ENCODE measurements at regions not wholly inside any gene's neighbourhood (a gene's known extent, or its start where the extent isn't known, plus 50 kb on each side); places are given as distances from the start of the nearest gene placed in this dataset.

DNA sequence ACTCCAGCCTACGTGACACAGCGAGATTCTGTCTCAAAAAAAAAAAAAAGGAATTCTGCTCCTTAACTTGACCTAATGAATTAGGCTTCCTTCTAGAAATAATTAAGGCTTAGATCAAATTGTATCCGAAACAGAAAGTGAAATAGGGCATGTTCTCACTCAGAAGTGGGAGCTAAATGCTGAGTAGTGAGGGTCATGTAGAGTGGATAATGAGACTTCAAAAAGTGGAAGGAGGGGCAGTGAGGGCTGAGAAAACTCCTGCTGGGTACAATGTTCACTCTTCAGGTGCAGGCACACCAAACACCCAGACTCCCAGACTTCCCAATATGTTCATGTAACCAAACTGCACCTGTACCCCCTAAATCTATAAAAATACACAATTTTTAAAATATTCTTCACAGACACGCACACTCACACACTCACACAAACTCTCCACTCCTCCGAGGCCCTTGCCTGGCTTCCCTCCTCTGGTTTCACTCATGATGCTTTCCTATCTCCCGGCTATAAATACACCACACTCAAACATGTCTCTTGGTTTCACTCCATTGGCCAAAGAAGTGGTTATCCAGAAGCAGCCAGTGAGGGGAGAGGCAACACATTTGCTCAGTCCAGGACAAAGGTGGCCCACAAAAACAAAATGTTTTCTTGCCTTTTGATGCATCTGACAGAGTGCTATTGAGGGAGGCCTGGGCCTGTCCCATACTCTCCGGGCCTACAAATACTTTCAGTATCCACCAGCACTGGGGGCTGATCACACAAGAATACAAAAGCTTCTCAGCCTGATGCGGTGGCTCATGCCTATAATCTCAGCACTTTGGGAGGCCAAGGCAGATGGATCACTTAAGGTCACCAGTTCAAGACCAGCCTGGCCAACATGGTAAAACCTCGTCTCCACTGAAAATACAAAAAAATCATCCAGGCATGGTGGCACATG, 249.2 kb downstream of the TOMM20 start:
- DNase-seq (no peak), ATAC-seq (ENCODE audit: poor library complexity) (no peak)
- Histone ChIP-seq H3K4me1 (ENCODE audit: insufficient read depth, low read length) (peaks cover 6% of the 10 kb centered on the region), H3K27me3 (ENCODE audit: control insufficient read depth in 1 of 2, insufficient read depth in 2 of 2, low read length in 2 of 2) (no peaks in the 10 kb centered on the region), H3K9me3 (ENCODE audit: control insufficient read depth in 1 of 2, insufficient read depth in 1 of 2, low read length in 2 of 2) (peaks cover 0 to 6% of the 10 kb centered on the region in 2 experiments), H3K36me3 (ENCODE audit: insufficient read depth, low read length) (no peaks in the 10 kb centered on the region), H3K4me3 (ENCODE audit: low read length) (no peak overlapping the region), H3K27ac (ENCODE audit: low read depth in 1 of 2, low read length in 2 of 2) (no peak overlapping the region)
- TF ChIP-seq, protein P1, sequence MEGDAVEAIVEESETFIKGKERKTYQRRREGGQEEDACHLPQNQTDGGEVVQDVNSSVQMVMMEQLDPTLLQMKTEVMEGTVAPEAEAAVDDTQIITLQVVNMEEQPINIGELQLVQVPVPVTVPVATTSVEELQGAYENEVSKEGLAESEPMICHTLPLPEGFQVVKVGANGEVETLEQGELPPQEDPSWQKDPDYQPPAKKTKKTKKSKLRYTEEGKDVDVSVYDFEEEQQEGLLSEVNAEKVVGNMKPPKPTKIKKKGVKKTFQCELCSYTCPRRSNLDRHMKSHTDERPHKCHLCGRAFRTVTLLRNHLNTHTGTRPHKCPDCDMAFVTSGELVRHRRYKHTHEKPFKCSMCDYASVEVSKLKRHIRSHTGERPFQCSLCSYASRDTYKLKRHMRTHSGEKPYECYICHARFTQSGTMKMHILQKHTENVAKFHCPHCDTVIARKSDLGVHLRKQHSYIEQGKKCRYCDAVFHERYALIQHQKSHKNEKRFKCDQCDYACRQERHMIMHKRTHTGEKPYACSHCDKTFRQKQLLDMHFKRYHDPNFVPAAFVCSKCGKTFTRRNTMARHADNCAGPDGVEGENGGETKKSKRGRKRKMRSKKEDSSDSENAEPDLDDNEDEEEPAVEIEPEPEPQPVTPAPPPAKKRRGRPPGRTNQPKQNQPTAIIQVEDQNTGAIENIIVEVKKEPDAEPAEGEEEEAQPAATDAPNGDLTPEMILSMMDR (IDR thresholded peaks at IDR 0.05): no peak
- Mint-ChIP-seq H3K27me3 (no peaks in the 10 kb centered on the region), H3K9me3 (no peaks in the 10 kb centered on the region), H3K36me3 (ENCODE audit: low read depth) (no peaks in the 10 kb centered on the region), H3K4me1 (ENCODE audit: low read depth) (peaks cover 12% of the 10 kb centered on the region), H3K4me3 (no peak overlapping the region), H3K27ac (no peak overlapping the region)
- ChIA-PET POLR2A (interaction anchor here (0.6 kb wide), 1 partner anchor 158 kb away, joined by 4 read pairs; no protein-coding TSS in a partner anchor), CTCF (interaction anchor here (0.7 kb wide), 1 partner anchor 145 kb away, joined by 3 read pairs; no protein-coding TSS in a partner anchor)
- intact Hi-C loops (cut with DNase I, micrococcal nuclease): loop anchor here in 1 of 2 experiments (10.0 kb wide), 1 partner anchor 385 kb away; no protein-coding TSS in a partner anchor

DNA sequence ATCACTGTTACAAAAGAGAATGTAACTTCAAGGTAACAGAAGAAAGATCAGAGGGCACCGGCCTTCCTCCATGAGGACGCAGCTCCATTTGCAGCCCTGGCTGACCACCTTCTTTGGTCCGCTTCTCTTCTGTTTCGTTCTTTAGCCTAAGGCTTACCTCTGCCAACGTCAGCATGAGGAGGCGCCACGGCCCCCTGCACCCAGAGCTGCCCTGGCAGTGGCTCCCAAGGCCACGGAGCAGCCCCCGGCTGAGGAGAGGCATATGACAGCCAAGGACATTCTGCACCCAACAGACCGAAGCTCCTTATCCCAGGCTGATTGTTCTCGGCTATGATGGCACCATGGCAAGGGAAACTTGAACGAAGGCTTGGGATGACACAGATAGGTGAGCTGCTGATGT, 250.3 kb downstream of the TOMM20 start:
- Mint-ChIP-seq H3K4me3 (no peak overlapping the region), H3K27ac (no peak overlapping the region), H3K4me1 (ENCODE audit: low read depth) (peaks cover 12% of the 10 kb centered on the region), H3K27me3 (no peaks in the 10 kb centered on the region), H3K9me3 (no peaks in the 10 kb centered on the region), H3K36me3 (ENCODE audit: low read depth) (no peaks in the 10 kb centered on the region)
- intact Hi-C loops (cut with DNase I, micrococcal nuclease): loop anchor here in 1 of 2 experiments (10.0 kb wide), 1 partner anchor 383 kb away; no protein-coding TSS in a partner anchor
- DNase-seq (no peak), ATAC-seq (ENCODE audit: poor library complexity) (no peak)
- TF ChIP-seq, protein P1 (IDR thresholded peaks at IDR 0.05): no peak
- CTCF ChIA-PET: interaction anchor here (0.8 kb wide), 1 partner anchor 205 kb away, joined by 3 read pairs; no protein-coding TSS in a partner anchor
- Histone ChIP-seq H3K9me3 (ENCODE audit: control insufficient read depth in 1 of 2, insufficient read depth in 1 of 2, low read length in 2 of 2) (peaks cover 0 to 6% of the 10 kb centered on the region in 2 experiments), H3K36me3 (ENCODE audit: insufficient read depth, low read length) (no peaks in the 10 kb centered on the region), H3K27ac (ENCODE audit: low read depth in 1 of 2, low read length in 2 of 2) (no peak overlapping the region), H3K4me3 (ENCODE audit: low read length) (no peak overlapping the region), H3K27me3 (ENCODE audit: control insufficient read depth in 1 of 2, insufficient read depth in 2 of 2, low read length in 2 of 2) (no peaks in the 10 kb centered on the region), H3K4me1 (ENCODE audit: insufficient read depth, low read length) (peaks cover 6% of the 10 kb centered on the region)
- POLR2A ChIA-PET: no interaction called here

DNA sequence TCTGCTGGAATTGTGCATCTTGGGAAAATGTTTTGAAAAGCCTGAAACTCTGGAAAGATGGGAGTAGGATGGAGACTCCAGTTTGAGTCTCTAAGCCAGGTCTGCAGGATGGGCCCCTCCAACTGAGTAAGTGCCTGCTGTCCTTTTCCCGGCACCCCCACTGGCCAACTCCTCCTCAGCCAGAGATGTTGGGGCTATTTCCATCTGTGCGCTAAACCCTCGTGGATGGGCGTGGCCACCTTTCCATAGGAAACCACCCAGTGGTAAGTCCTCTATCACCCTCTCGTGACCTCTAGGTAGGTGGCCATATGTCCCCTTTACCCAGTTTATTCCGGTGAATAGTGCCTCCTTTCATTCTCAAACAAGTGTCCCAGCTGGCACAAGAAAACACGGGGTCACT, 250.9 kb downstream of the TOMM20 start:
- ATAC-seq (ENCODE audit: poor library complexity): no peak
- no peak for DNase-seq
- ChIA-PET POLR2A (no interaction called here), CTCF (interaction anchor here (0.8 kb wide), 1 partner anchor 206 kb away, joined by 3 read pairs; no protein-coding TSS in a partner anchor)
- intact Hi-C loops (cut with DNase I, micrococcal nuclease): loop anchor here in 1 of 2 experiments (10.0 kb wide), 1 partner anchor 383 kb away; no protein-coding TSS in a partner anchor
- Mint-ChIP-seq H3K9me3 (no peaks in the 10 kb centered on the region), H3K36me3 (ENCODE audit: low read depth) (no peaks in the 10 kb centered on the region), H3K4me1 (ENCODE audit: low read depth) (peaks cover 12% of the 10 kb centered on the region), H3K27me3 (no peaks in the 10 kb centered on the region), H3K27ac (no peak overlapping the region), H3K4me3 (no peak overlapping the region)
- no peaks in the 10 kb centered on the region for H3K27me3 ChIP-seq (ENCODE audit: control insufficient read depth in 1 of 2, insufficient read depth in 2 of 2, low read length in 2 of 2)
- TF ChIP-seq, protein P1 (IDR thresholded peaks at IDR 0.05): no peak
- H3K36me3 ChIP-seq (ENCODE audit: insufficient read depth, low read length): no peaks in the 10 kb centered on the region
- peaks cover 0 to 1% of the 10 kb centered on the region in 2 experiments for H3K9me3 ChIP-seq (ENCODE audit: control insufficient read depth in 1 of 2, insufficient read depth in 1 of 2, low read length in 2 of 2)
- H3K4me1 ChIP-seq (ENCODE audit: insufficient read depth, low read length): peaks cover 6% of the 10 kb centered on the region
- no peak overlapping the region for H3K4me3 ChIP-seq (ENCODE audit: low read length)
- no peak overlapping the region for H3K27ac ChIP-seq (ENCODE audit: low read depth in 1 of 2, low read length in 2 of 2)
